ENCODE measurements at regions not wholly inside any gene's neighbourhood (a gene's known extent, or its start where the extent isn't known, plus 50 kb on each side); places are given as distances from the start of the nearest gene placed in this dataset.
"Not testable (repeated sequence)": the region's sequence is repeated elsewhere in the genome, so short reads cannot be mapped to it uniquely, and the experiment has no call there.

- ChIA-PET CTCF (interaction anchor here (0.6 kb wide), 1 partner anchor 74 kb away, joined by 4 read pairs; no protein-coding TSS in a partner anchor), POLR2A (no interaction called here)
Observed at GRCh38 chr6:15907914-15908518, 220.9 kb upstream of the MYLIP start.

GRCh38 chr6:15907220-15907913 is 221.5 kb upstream of the MYLIP start:
- POLR2A ChIA-PET, CTCF ChIA-PET: not testable (repeated sequence)

- CTCF ChIA-PET = no interaction called here
- POLR2A ChIA-PET = no interaction called here
Observed at GRCh38 chr6:15906420-15907016, 222.4 kb upstream of the MYLIP start.

GRCh38 chr6:15905488-15906419 is 223.1 kb upstream of the MYLIP start:
- ChIA-PET CTCF (interaction anchor here (1.2 kb wide), 1 partner anchor 11 kb away, joined by 3 read pairs; no protein-coding TSS in a partner anchor), POLR2A (no interaction called here)

GRCh38 chr6:15904651-15905376 is 224.1 kb upstream of the MYLIP start:
- ChIA-PET CTCF (interaction anchor here (1.2 kb wide), 1 partner anchor 10 kb away, joined by 3 read pairs; no protein-coding TSS in a partner anchor), POLR2A (no interaction called here)

GRCh38 chr6:15901141-15902115 is 227.5 kb upstream of the MYLIP start:
- ChIA-PET CTCF (no interaction called here), POLR2A (no interaction called here)

GRCh38 chr6:15898693-15899092 is 230.2 kb upstream of the MYLIP start:
- CTCF ChIA-PET = no interaction called here
- POLR2A ChIA-PET = no interaction called here

- ChIA-PET CTCF (interaction anchor here (0.9 to 1.6 kb wide), 2 partner anchors 231 to 282 kb away, joined by 3 to 5 read pairs; partner anchors contain the start of gene MYLIP), POLR2A (no interaction called here)
Observed at GRCh38 chr6:15897063-15897876, 231.6 kb upstream of the MYLIP start.

GRCh38 chr6:15894973-15895725 is 232.3 kb upstream of the DTNBP1 start:
- POLR2A ChIA-PET = no interaction called here
- CTCF ChIA-PET = interaction anchor here (0.7 to 1.0 kb wide), 3 partner anchors 10 to 288 kb away, joined by 3 read pairs; no protein-coding TSS in a partner anchor

GRCh38 chr6:15893556-15894253 is 230.9 kb upstream of the DTNBP1 start:
- ChIA-PET POLR2A (no interaction called here), CTCF (interaction anchor here (1.3 kb wide), 1 partner anchor 202 kb away, joined by 3 read pairs; no protein-coding TSS in a partner anchor)

- ChIA-PET POLR2A (no interaction called here), CTCF (interaction anchor here (1.4 kb wide), 1 partner anchor 236 kb away, joined by 3 read pairs; the partner anchor contains the start of gene MYLIP)
Observed at GRCh38 chr6:15892369-15892768, 229.5 kb upstream of the DTNBP1 start.

- ChIA-PET POLR2A (no interaction called here), CTCF (no interaction called here)
Observed at GRCh38 chr6:15888798-15889772, 226.3 kb upstream of the DTNBP1 start.

GRCh38 chr6:15887491-15888461 is 224.9 kb upstream of the DTNBP1 start:
- ChIA-PET CTCF (no interaction called here), POLR2A (no interaction called here)

- CTCF ChIA-PET = no interaction called here
- POLR2A ChIA-PET = no interaction called here
Observed at GRCh38 chr6:15885624-15886023, 222.8 kb upstream of the DTNBP1 start.

All from activated CD8-positive, alpha-beta memory T cell treated with anti-CD3 and anti-CD28 coated beads for 36 hours (primary cell).